SK-N-SH (cell line): ENCODE measurements at regions not wholly inside any gene's neighbourhood (a gene's known extent, or its start where the extent isn't known, plus 50 kb on each side); places are given as distances from the start of the nearest gene placed in this dataset.

ENCODE experiments used
- CTCF ChIA-PET: fragments of 300-600, 350-600 bp; formaldehyde crosslinking; extraction: SDS; loops from one replicate; lab custom pipeline; 2021; lab: Yijun Ruan, JAX
- POLR2A ChIA-PET: fragments of 350-600 bp; sonication (Branson Sonifier 250); formaldehyde crosslinking; extraction: SDS; loops from one replicate; lab custom pipeline; 2020; ENCODE audit warnings: antibody characterized with exemption, inconsistent platforms; lab: Yijun Ruan, JAX
- DNase-seq: peaks from one replicate; pipeline ENCODE4 v3.0.0; 2012
- H2AFZ ChIP-seq: fragments of 200-600 bp; sonication (generic); 2 replicates; pipeline ENCODE4 v1.8.1; 2016; ENCODE audit warnings: antibody characterized with exemption, mild to moderate bottlenecking, low read depth
- H3F3A ChIP-seq: fragments of 200-600 bp; sonication (generic); replicated peaks from 2 replicates; pipeline ENCODE3; 2016; ENCODE audit warnings: antibody characterized with exemption, mild to moderate bottlenecking; ENCODE audit not compliant: insufficient read depth
- H3K27ac ChIP-seq, 2 experiments: fragments of 200-500 bp in 1 of 2; fragments of 200-600 bp in 1 of 2; sonication (Bioruptor generic) in 1 of 2; sonication (generic), shearing (Covaris generic) in 1 of 2; 2 replicates each; pipeline versions ENCODE4 v1.5.1 to v1.6.1; 2014 to 2016; ENCODE audit warnings: low read depth in 2 of 2, inconsistent platforms in 1 of 2, low read length in 1 of 2, mild to moderate bottlenecking in 1 of 2, mixed read lengths in 1 of 2
- H3K27me3 ChIP-seq: fragments of 200-600 bp; sonication (generic), shearing (Covaris generic); 2 replicates; pipeline ENCODE4 v1.6.1; 2016; ENCODE audit warnings: mixed run types; ENCODE audit not compliant: insufficient read depth
- H3K36me3 ChIP-seq, 2 experiments: fragments of 200-500 bp in 1 of 2; fragments of 200-600 bp in 1 of 2; sonication (Bioruptor generic) in 1 of 2; sonication (generic) in 1 of 2; replicated peaks in 1 of 2; 2 replicates each; pipeline versions ENCODE3 to v1.5.1; 2014 to 2016; ENCODE audit warnings: low read length in 1 of 2, mild to moderate bottlenecking in 1 of 2; ENCODE audit not compliant: insufficient read depth in 2 of 2, control insufficient read depth in 1 of 2
- H3K4me1 ChIP-seq, 2 experiments: fragments of 200-500 bp in 1 of 2; fragments of 200-600 bp in 1 of 2; sonication (Bioruptor generic) in 1 of 2; sonication (generic), shearing (Covaris generic) in 1 of 2; 2 replicates each; pipeline versions ENCODE4 v1.5.1 to v1.6.1; 2014 to 2016; ENCODE audit warnings: low read depth in 1 of 2, low read length in 1 of 2, mixed run types in 1 of 2; ENCODE audit not compliant: insufficient read depth in 2 of 2, control insufficient read depth in 1 of 2
- H3K4me2 ChIP-seq: fragments of 200-600 bp; sonication (generic), shearing (Covaris generic); 2 replicates; pipeline ENCODE4 v1.6.1; 2017; ENCODE audit warnings: mixed run types
- H3K4me3 ChIP-seq, 2 experiments: fragments of 200-500 bp in 1 of 2; fragments of 200-600 bp in 1 of 2; sonication (Bioruptor generic) in 1 of 2; sonication (generic), shearing (Covaris generic) in 1 of 2; 2 replicates each; pipeline versions ENCODE4 v1.5.1 to v1.8.1; 2014 to 2016; ENCODE audit warnings: low read depth in 2 of 2, inconsistent platforms in 1 of 2, low read length in 1 of 2, mild to moderate bottlenecking in 1 of 2, mixed read lengths in 1 of 2, moderate library complexity in 1 of 2
- H3K79me2 ChIP-seq: fragments of 200-600 bp; sonication (generic); 2 replicates; pipeline ENCODE4 v1.8.1; 2017; ENCODE audit warnings: mild to moderate bottlenecking; ENCODE audit not compliant: insufficient read depth
- H3K9ac ChIP-seq: fragments of 200-600 bp; sonication (generic); 2 replicates; pipeline ENCODE4 v1.6.1; 2017; ENCODE audit warnings: mixed run types
- H3K9me2 ChIP-seq: fragments of 200-600 bp; sonication (generic); 2 replicates; pipeline ENCODE4 v1.6.1; 2017; ENCODE audit warnings: mixed run types
- H3K9me3 ChIP-seq: fragments of 200-600 bp; sonication (generic); 2 replicates; pipeline ENCODE4 v1.6.1; 2017; ENCODE audit warnings: mixed run types, mild to moderate bottlenecking, moderate library complexity
- H4K20me1 ChIP-seq: fragments of 200-600 bp; sonication (generic); 2 replicates; pipeline ENCODE4 v1.6.1; 2017; ENCODE audit warnings: mild to moderate bottlenecking, mixed run types; ENCODE audit not compliant: insufficient read depth
- FOXM1 ChIP-seq: IDR thresholded peaks from 2 replicates; pipeline ENCODE4 v1.4.0; 2012; ENCODE audit warnings: low read depth, mild to moderate bottlenecking
- GABPA ChIP-seq: IDR thresholded peaks from 2 replicates; pipeline ENCODE4 v1.4.0; 2012; ENCODE audit warnings: low read depth, mild to moderate bottlenecking
- JUND ChIP-seq: IDR thresholded peaks from 2 replicates; pipeline ENCODE4 v1.4.0; 2012
- MEF2A ChIP-seq: IDR thresholded peaks from 2 replicates; pipeline ENCODE4 v1.4.0; 2012; ENCODE audit warnings: low read depth, borderline replicate concordance
- MXI1 ChIP-seq: IDR thresholded peaks from 2 replicates; pipeline ENCODE4 v1.6.1; 2012; ENCODE audit warnings: mild to moderate bottlenecking, low read depth, low read length, improper control_type of control experiment
- NFIC ChIP-seq: IDR thresholded peaks from 2 replicates; pipeline ENCODE4 v1.4.0; 2012; ENCODE audit warnings: borderline replicate concordance
- SIN3A ChIP-seq: IDR thresholded peaks from 2 replicates; pipeline ENCODE4 v1.6.1; 2012; ENCODE audit warnings: low read depth, mild to moderate bottlenecking, low read length, moderate library complexity, borderline replicate concordance
- TAF1 ChIP-seq: IDR thresholded peaks from 2 replicates; pipeline ENCODE4 v1.6.1; 2012; ENCODE audit warnings: low read depth, mild to moderate bottlenecking, low read length, moderate library complexity, borderline replicate concordance
- WGBS: methylation state at CpG from one replicate; pipeline ENCODE4 v1.1.6; 2017; ENCODE audit warnings: low lambda C conversion rate; 5-methylcytosine and 5-hydroxymethylcytosine counted together
- TF ChIP-seq, protein P1 (sequence below): fragments of 200-600 bp; sonication (generic); IDR thresholded peaks from 2 replicates; pipeline ENCODE4 v1.6.1; 2017; ENCODE audit warnings: antibody characterized with exemption, mild to moderate bottlenecking, moderate library complexity
- TF ChIP-seq, protein P2 (sequence below): IDR thresholded peaks from 2 replicates; pipeline ENCODE4 v1.6.1; 2012; ENCODE audit warnings: mild to moderate bottlenecking, low read depth, low read length, moderate library complexity
- TF ChIP-seq, protein P3 (sequence below): fragments of 150-350 bp; IDR thresholded peaks from 2 replicates; pipeline ENCODE4 v1.6.1; 2016; ENCODE audit warnings: mild to moderate bottlenecking, low read depth, low read length
- TF ChIP-seq, protein P4 (sequence below): IDR thresholded peaks from 2 replicates; pipeline ENCODE4; 2012

DNA sequence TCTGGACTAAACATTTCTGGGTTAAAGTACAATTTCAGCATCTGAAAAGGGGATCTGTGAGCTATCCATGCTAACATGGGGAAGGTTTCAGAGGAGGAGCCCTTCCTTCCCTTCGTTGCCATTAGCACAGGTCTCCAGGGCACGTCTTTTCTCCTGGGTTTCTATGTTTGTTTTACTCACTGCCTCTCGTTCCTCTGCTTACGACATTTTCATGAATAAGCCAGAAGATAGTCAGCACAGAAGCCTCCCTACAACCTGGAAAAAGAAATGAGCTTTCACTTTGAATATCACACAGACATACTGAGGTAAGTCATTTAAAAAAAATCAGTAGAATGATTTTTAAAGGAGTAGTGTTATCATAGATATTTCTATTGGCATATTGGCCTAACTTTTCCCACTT, 117.2 kb upstream of the KCNMB2 start:
- POLR2A ChIA-PET, result no interaction called here
- H3K4me3 ChIP-seq, result no peak overlapping the region
- no peak overlapping the region for H3K9ac ChIP-seq
- H2AFZ ChIP-seq, result no peak overlapping the region
- no peaks in the 10 kb centered on the region for H3K27me3 ChIP-seq
- H4K20me1 ChIP-seq, result no peaks in the 10 kb centered on the region
- CTCF ChIA-PET, result interaction anchor here (0.6 to 2.1 kb wide), 6 partner anchors 13 to 1767 kb away, joined by 3 to 6 read pairs (median 4); no protein-coding TSS in a partner anchor
- no peaks in the 10 kb centered on the region for H3K9me2 ChIP-seq
- H3K27ac ChIP-seq, result no peak overlapping the region
- TF ChIP-seq MXI1 (no peak), MEF2A (no peak), SIN3A (no peak), TAF1 (no peak), NFIC (no peak), GABPA (no peak), FOXM1 (no peak), JUND (no peak)
- TF ChIP-seq, protein P1, sequence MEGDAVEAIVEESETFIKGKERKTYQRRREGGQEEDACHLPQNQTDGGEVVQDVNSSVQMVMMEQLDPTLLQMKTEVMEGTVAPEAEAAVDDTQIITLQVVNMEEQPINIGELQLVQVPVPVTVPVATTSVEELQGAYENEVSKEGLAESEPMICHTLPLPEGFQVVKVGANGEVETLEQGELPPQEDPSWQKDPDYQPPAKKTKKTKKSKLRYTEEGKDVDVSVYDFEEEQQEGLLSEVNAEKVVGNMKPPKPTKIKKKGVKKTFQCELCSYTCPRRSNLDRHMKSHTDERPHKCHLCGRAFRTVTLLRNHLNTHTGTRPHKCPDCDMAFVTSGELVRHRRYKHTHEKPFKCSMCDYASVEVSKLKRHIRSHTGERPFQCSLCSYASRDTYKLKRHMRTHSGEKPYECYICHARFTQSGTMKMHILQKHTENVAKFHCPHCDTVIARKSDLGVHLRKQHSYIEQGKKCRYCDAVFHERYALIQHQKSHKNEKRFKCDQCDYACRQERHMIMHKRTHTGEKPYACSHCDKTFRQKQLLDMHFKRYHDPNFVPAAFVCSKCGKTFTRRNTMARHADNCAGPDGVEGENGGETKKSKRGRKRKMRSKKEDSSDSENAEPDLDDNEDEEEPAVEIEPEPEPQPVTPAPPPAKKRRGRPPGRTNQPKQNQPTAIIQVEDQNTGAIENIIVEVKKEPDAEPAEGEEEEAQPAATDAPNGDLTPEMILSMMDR, result no peak
- TF ChIP-seq, protein P2, sequence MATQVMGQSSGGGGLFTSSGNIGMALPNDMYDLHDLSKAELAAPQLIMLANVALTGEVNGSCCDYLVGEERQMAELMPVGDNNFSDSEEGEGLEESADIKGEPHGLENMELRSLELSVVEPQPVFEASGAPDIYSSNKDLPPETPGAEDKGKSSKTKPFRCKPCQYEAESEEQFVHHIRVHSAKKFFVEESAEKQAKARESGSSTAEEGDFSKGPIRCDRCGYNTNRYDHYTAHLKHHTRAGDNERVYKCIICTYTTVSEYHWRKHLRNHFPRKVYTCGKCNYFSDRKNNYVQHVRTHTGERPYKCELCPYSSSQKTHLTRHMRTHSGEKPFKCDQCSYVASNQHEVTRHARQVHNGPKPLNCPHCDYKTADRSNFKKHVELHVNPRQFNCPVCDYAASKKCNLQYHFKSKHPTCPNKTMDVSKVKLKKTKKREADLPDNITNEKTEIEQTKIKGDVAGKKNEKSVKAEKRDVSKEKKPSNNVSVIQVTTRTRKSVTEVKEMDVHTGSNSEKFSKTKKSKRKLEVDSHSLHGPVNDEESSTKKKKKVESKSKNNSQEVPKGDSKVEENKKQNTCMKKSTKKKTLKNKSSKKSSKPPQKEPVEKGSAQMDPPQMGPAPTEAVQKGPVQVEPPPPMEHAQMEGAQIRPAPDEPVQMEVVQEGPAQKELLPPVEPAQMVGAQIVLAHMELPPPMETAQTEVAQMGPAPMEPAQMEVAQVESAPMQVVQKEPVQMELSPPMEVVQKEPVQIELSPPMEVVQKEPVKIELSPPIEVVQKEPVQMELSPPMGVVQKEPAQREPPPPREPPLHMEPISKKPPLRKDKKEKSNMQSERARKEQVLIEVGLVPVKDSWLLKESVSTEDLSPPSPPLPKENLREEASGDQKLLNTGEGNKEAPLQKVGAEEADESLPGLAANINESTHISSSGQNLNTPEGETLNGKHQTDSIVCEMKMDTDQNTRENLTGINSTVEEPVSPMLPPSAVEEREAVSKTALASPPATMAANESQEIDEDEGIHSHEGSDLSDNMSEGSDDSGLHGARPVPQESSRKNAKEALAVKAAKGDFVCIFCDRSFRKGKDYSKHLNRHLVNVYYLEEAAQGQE, result no peak
- TF ChIP-seq, protein P3, sequence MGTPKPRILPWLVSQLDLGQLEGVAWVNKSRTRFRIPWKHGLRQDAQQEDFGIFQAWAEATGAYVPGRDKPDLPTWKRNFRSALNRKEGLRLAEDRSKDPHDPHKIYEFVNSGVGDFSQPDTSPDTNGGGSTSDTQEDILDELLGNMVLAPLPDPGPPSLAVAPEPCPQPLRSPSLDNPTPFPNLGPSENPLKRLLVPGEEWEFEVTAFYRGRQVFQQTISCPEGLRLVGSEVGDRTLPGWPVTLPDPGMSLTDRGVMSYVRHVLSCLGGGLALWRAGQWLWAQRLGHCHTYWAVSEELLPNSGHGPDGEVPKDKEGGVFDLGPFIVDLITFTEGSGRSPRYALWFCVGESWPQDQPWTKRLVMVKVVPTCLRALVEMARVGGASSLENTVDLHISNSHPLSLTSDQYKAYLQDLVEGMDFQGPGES, result no peak
- TF ChIP-seq, protein P4, sequence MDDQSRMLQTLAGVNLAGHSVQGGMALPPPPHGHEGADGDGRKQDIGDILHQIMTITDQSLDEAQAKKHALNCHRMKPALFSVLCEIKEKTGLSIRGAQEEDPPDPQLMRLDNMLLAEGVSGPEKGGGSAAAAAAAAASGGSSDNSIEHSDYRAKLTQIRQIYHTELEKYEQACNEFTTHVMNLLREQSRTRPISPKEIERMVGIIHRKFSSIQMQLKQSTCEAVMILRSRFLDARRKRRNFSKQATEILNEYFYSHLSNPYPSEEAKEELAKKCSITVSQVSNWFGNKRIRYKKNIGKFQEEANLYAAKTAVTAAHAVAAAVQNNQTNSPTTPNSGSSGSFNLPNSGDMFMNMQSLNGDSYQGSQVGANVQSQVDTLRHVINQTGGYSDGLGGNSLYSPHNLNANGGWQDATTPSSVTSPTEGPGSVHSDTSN, result no peak
- TF ChIP-seq, all 33 proteins: peak for 0
- Histone ChIP-seq H3K79me2 (no peaks in the 10 kb centered on the region), H3K36me3 (no peaks in the 10 kb centered on the region), H3K4me2 (no peak overlapping the region), H3K4me1 (no peaks in the 10 kb centered on the region), H3F3A (no peaks in the 10 kb centered on the region), H3K9me3 (no peaks in the 10 kb centered on the region)
- WGBS, result 54% methylated on average over 4 of the region's 4 CpGs
- no peak for DNase-seq
